NT2/D1 (cell line): ENCODE measurements at regions not wholly inside any gene's neighbourhood (a gene's known extent, or its start where the extent isn't known, plus 50 kb on each side); places are given as distances from the start of the nearest gene placed in this dataset.

Experiments used
- SUZ12 ChIP-seq: IDR thresholded peaks from 2 replicates; pipeline ENCODE4 v1.6.1; 2011; ENCODE audit not compliant: insufficient read length, insufficient read depth; ENCODE audit errors: extremely low read depth
- YY1 ChIP-seq: IDR thresholded peaks from 2 replicates; pipeline ENCODE4 v1.6.1; 2011; ENCODE audit not compliant: insufficient read length, insufficient read depth
- ZNF274 ChIP-seq: IDR thresholded peaks from 2 replicates; pipeline ENCODE4 v1.6.1; 2011; ENCODE audit warnings: mild to moderate bottlenecking, low read depth, low read length

- TF ChIP-seq ZNF274 = no peak
- TF ChIP-seq YY1 = no peak
- TF ChIP-seq SUZ12 = no peak
Observed at GRCh38 chr5:122715095-122715494, 59.8 kb upstream of the SNX2 start.
